Endothelial cell of umbilical vein (primary cell): ENCODE measurements at regions not wholly inside any gene's neighbourhood (a gene's known extent, or its start where the extent isn't known, plus 50 kb on each side); places are given as distances from the start of the nearest gene placed in this dataset.

ENCODE experiments used
- CTCF ChIP-seq, 2 donors: IDR thresholded peaks; 1 replicate in 1 of 2; 2 replicates in 1 of 2; pipeline ENCODE4 v1.5.1; 2011; ENCODE audit warnings: low read length in 2 of 2, mild to moderate bottlenecking in 2 of 2, moderate library complexity in 2 of 2, control low read depth in 1 of 2, inconsistent platforms in 1 of 2, low read depth in 1 of 2; ENCODE audit not compliant: insufficient read depth in 1 of 2; ENCODE audit errors: extremely low read depth in 1 of 2
- EZH2 ChIP-seq: IDR thresholded peaks from 2 replicates; pipeline ENCODE4 v1.6.1; 2012; ENCODE audit warnings: borderline replicate concordance, low read depth, mild to moderate bottlenecking, moderate library complexity, low read length, inconsistent platforms; ENCODE audit not compliant: severe bottlenecking
- FOS ChIP-seq: IDR thresholded peaks from 2 replicates; pipeline ENCODE4 v1.6.1; 2011; ENCODE audit warnings: mild to moderate bottlenecking, low read length, moderate library complexity, borderline replicate concordance; ENCODE audit not compliant: insufficient read depth
- GATA2 ChIP-seq: IDR thresholded peaks from 2 replicates; pipeline ENCODE4 v1.7.0; 2011; ENCODE audit warnings: low read depth, mild to moderate bottlenecking, moderate library complexity, mixed read lengths, low read length; ENCODE audit not compliant: insufficient read length, insufficient read depth
- JUN ChIP-seq: IDR thresholded peaks from 2 replicates; pipeline ENCODE4 v1.6.1; 2011; ENCODE audit warnings: borderline replicate concordance, low read depth; ENCODE audit not compliant: insufficient read length, insufficient read depth
- MYC ChIP-seq: IDR thresholded peaks from one replicate; pipeline ENCODE4 v1.6.1; 2011; ENCODE audit warnings: mild to moderate bottlenecking, low read depth, low read length
- POLR2A ChIP-seq: IDR thresholded peaks from 2 replicates; pipeline ENCODE4 v1.6.1; 2012; ENCODE audit warnings: low read depth, mild to moderate bottlenecking, control low read depth, low read length
- POLR2AphosphoS5 ChIP-seq: IDR thresholded peaks from 2 replicates; pipeline ENCODE4 v1.6.1; 2012; ENCODE audit warnings: low read depth, mild to moderate bottlenecking, control low read depth, low read length, moderate library complexity; ENCODE audit not compliant: insufficient read depth
- TF ChIP-seq, protein P1 (sequence below): IDR thresholded peaks from 2 replicates; pipeline ENCODE4 v1.6.1; 2011; ENCODE audit not compliant: insufficient read depth, insufficient read length

DNA sequence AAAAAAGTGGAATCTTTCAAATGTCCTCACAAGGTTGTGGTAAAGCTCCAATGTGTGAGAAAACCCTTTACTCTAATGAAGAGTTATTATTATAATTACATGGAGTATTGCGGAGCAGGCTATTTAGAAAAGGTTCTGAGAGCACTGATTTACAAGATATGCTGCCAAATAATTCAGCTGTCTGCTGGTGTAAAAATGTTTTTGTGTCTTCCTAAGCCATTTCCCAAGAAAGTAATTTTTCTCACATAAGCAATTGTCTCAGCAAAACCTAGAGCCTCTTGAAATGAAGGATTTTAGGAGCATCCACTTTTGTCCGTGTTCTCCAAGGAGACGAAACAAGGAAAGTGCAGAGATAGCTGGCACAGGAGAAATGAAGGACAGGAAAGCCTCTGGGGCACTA is 229.6 kb upstream of the STARD13 start:
- TF ChIP-seq, protein P1, sequence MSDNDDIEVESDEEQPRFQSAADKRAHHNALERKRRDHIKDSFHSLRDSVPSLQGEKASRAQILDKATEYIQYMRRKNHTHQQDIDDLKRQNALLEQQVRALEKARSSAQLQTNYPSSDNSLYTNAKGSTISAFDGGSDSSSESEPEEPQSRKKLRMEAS, result no peak
- TF ChIP-seq POLR2AphosphoS5, result no peak
- TF ChIP-seq POLR2A, result no peak
- TF ChIP-seq EZH2, result no peak
- TF ChIP-seq CTCF (IDR thresholded peaks at IDR 0.05; ENCODE audit: extremely low read depth in 1 of 2, insufficient read depth in 1 of 2, low read depth in 1 of 2, low read length in 2 of 2), result no peak
- TF ChIP-seq JUN, result no peak
- no peak for TF ChIP-seq MYC
- TF ChIP-seq FOS, result no peak
- no peak for TF ChIP-seq GATA2
